MM.1S (cell line): ENCODE measurements at regions not wholly inside any gene's neighbourhood (a gene's known extent, or its start where the extent isn't known, plus 50 kb on each side); places are given as distances from the start of the nearest gene placed in this dataset.

Experiments
- DNase-seq: peaks from one replicate; pipeline ENCODE4 v3.0.0-alpha.2; 2015
- H2AFZ ChIP-seq: fragments of 300-600 bp; sonication (generic); 2 replicates; pipeline ENCODE4 v1.6.0; 2016; ENCODE audit warnings: antibody characterized with exemption, low read length
- H3F3A ChIP-seq: fragments of 300-600 bp; sonication (generic); 2 replicates; pipeline ENCODE4 v1.6.1; 2016; ENCODE audit warnings: mild to moderate bottlenecking, antibody characterized with exemption, low read length, moderate library complexity, mixed read lengths; ENCODE audit not compliant: insufficient read depth
- H3K27ac ChIP-seq: fragments of 300-600 bp; sonication (generic); 2 replicates; pipeline ENCODE4 v1.5.1; 2016; ENCODE audit warnings: mild to moderate bottlenecking, low read length
- H3K27me3 ChIP-seq: fragments of 300-600 bp; sonication (generic); replicated peaks from 2 replicates; pipeline ENCODE4 v1.6.0; 2016; ENCODE audit warnings: low read length; ENCODE audit not compliant: insufficient read depth
- H3K36me3 ChIP-seq: fragments of 300-600 bp; sonication (generic); replicated peaks from 2 replicates; pipeline ENCODE4 v1.6.1; 2016; ENCODE audit warnings: mild to moderate bottlenecking, low read length, mixed read lengths; ENCODE audit not compliant: insufficient read depth
- H3K4me1 ChIP-seq: fragments of 300-600 bp; sonication (generic); 2 replicates; pipeline ENCODE4 v1.6.1; 2016; ENCODE audit warnings: low read length, mixed read lengths
- H3K4me2 ChIP-seq: fragments of 300-600 bp; sonication (generic); 2 replicates; pipeline ENCODE4 v1.6.0; 2016; ENCODE audit warnings: low read depth, low read length
- H3K4me3 ChIP-seq: fragments of 300-600 bp; sonication (generic); 2 replicates; pipeline ENCODE4 v1.5.1; 2016; ENCODE audit warnings: low read length, mixed read lengths
- H3K79me2 ChIP-seq: fragments of 300-600 bp; sonication (generic); 2 replicates; pipeline ENCODE4 v1.6.1; 2016; ENCODE audit warnings: mixed run types, low read length, mixed read lengths
- H3K9ac ChIP-seq: fragments of 300-600 bp; sonication (generic); 2 replicates; pipeline ENCODE4 v1.6.1; 2016; ENCODE audit warnings: low read length, mixed read lengths
- H3K9me2 ChIP-seq: fragments of 300-600 bp; sonication (generic); replicated peaks from 2 replicates; pipeline ENCODE4 v1.6.1; 2016; ENCODE audit warnings: mild to moderate bottlenecking, low read length, mixed read lengths; ENCODE audit not compliant: insufficient read depth
- H3K9me3 ChIP-seq: fragments of 300-600 bp; sonication (generic); replicated peaks from 2 replicates; pipeline ENCODE4 v1.6.1; 2016; ENCODE audit warnings: mild to moderate bottlenecking, low read length, mixed read lengths; ENCODE audit not compliant: insufficient read depth
- H4K20me1 ChIP-seq: fragments of 300-600 bp; sonication (generic); 2 replicates; pipeline ENCODE4 v1.6.1; 2016; ENCODE audit warnings: mild to moderate bottlenecking, low read length, moderate library complexity, mixed read lengths; ENCODE audit not compliant: insufficient read depth
- EZH2 ChIP-seq: fragments of 300-600 bp; sonication (generic); optimal IDR thresholded peaks from 2 replicates; pipeline ENCODE3; 2017; ENCODE audit warnings: low read depth, mild to moderate bottlenecking, antibody characterized with exemption, low read length, mixed read lengths
- EZH2phosphoT487 ChIP-seq: fragments of 300-600 bp; sonication (generic); IDR thresholded peaks from 2 replicates; pipeline ENCODE4 v1.6.1; 2018; ENCODE audit warnings: antibody characterized with exemption, low read length
- TF ChIP-seq, protein P1 (sequence below): fragments of 300-600 bp; sonication (generic); IDR thresholded peaks from 2 replicates; pipeline ENCODE4 v1.5.1; 2016; ENCODE audit warnings: antibody characterized with exemption, low read length, mixed read lengths

DNA sequence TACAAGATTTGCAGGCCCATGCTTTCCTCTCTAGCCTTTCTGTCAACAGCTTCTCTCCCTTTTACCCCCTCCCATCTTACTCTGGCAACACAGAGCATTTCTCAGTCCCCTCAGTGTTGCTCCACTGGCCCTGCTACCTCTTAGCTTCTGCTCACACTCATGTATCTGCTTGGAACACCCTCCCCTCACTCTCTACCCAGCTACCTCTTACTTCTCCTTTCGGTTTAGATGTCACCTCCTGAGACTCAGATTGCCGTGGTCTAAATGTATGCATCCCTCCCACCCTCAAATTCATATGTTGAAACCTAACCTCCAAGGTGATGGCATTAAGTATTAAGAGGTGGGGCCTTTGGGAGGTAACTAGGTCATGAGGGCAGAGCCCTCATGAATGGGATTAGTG, 80.1 kb downstream of the FOXD2 start:
- H3K4me3 ChIP-seq, result no peak overlapping the region
- H3K27ac ChIP-seq, result no peak overlapping the region
- DNase-seq, result no peak
- no peaks in the 10 kb centered on the region for H3K9me3 ChIP-seq
- no peaks in the 10 kb centered on the region for H4K20me1 ChIP-seq
- H3K27me3 ChIP-seq, result no peaks in the 10 kb centered on the region
- no peak overlapping the region for H3K4me2 ChIP-seq
- no peaks in the 10 kb centered on the region for H3K9me2 ChIP-seq
- H3K79me2 ChIP-seq, result no peaks in the 10 kb centered on the region
- TF ChIP-seq EZH2phosphoT487, result no peak
- no peak for TF ChIP-seq EZH2
- TF ChIP-seq, protein P1, sequence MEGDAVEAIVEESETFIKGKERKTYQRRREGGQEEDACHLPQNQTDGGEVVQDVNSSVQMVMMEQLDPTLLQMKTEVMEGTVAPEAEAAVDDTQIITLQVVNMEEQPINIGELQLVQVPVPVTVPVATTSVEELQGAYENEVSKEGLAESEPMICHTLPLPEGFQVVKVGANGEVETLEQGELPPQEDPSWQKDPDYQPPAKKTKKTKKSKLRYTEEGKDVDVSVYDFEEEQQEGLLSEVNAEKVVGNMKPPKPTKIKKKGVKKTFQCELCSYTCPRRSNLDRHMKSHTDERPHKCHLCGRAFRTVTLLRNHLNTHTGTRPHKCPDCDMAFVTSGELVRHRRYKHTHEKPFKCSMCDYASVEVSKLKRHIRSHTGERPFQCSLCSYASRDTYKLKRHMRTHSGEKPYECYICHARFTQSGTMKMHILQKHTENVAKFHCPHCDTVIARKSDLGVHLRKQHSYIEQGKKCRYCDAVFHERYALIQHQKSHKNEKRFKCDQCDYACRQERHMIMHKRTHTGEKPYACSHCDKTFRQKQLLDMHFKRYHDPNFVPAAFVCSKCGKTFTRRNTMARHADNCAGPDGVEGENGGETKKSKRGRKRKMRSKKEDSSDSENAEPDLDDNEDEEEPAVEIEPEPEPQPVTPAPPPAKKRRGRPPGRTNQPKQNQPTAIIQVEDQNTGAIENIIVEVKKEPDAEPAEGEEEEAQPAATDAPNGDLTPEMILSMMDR, result no peak
- no peaks in the 10 kb centered on the region for H3F3A ChIP-seq
- H2AFZ ChIP-seq, result no peak overlapping the region
- no peaks in the 10 kb centered on the region for H3K36me3 ChIP-seq
- H3K9ac ChIP-seq, result no peak overlapping the region
- H3K4me1 ChIP-seq, result no peaks in the 10 kb centered on the region

DNA sequence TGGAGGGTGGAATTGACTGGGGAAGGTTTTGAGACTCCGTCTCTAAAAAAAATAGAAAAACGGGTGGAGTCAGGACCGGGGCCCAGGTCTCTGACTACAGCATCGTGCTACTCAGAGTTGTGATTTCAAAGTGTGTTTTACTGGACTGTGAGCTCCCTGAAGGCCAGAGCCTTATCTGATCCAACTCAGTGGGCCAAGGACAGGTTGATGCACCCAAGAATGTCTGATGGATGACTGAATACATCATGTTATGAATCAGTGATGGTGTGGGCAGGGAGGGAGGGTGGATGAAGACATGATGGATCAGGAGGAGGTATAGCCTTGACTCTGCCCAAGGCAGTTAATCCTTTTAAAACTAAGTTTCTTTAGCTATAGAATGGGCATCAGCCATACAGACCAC, 81.6 kb downstream of the FOXD2 start:
- Histone ChIP-seq H3F3A (no peaks in the 10 kb centered on the region), H3K4me2 (no peak overlapping the region), H3K36me3 (no peaks in the 10 kb centered on the region), H3K9me3 (no peaks in the 10 kb centered on the region), H3K9me2 (no peaks in the 10 kb centered on the region), H3K9ac (no peak overlapping the region), H3K79me2 (no peaks in the 10 kb centered on the region), H3K4me1 (no peaks in the 10 kb centered on the region), H3K27ac (no peak overlapping the region), H3K27me3 (no peaks in the 10 kb centered on the region), H4K20me1 (no peaks in the 10 kb centered on the region), H3K4me3 (no peak overlapping the region), H2AFZ (no peak overlapping the region)
- no peak for DNase-seq
- TF ChIP-seq EZH2phosphoT487 (no peak), EZH2 (no peak)
- TF ChIP-seq, protein P1, result no peak

DNA sequence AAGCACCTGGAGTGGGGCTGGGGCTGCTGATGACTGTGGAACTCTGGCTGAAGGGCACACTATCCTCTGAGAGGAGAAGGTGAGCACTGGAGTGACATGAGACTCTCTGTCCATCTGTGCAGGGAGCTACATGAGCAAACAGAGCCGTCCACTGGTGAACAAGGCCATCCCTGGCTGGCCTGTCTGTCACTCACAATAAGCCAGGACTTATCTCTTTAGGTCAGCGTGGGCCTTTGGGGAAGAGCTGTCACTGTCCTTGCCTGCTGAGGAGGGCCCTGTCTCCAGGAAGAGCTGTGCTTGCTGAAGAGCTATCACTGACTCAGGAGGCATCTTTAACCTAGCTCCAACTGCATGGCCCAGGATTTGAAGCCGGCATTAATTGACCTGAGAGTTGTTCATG, 82.1 kb downstream of the FOXD2 start:
- Histone ChIP-seq H3F3A (no peaks in the 10 kb centered on the region), H2AFZ (no peak overlapping the region), H3K9ac (no peak overlapping the region), H3K9me2 (no peaks in the 10 kb centered on the region), H3K79me2 (no peaks in the 10 kb centered on the region), H3K4me1 (no peaks in the 10 kb centered on the region), H3K27me3 (no peaks in the 10 kb centered on the region), H4K20me1 (no peaks in the 10 kb centered on the region), H3K9me3 (no peaks in the 10 kb centered on the region), H3K4me2 (no peak overlapping the region), H3K27ac (no peak overlapping the region), H3K4me3 (no peak overlapping the region), H3K36me3 (no peaks in the 10 kb centered on the region)
- DNase-seq, result no peak
- TF ChIP-seq EZH2 (no peak), EZH2phosphoT487 (no peak)
- TF ChIP-seq, protein P1, result no peak
